Stimulated activated naive CD8-positive, alpha-beta T cell treated with anti-CD3 and anti-CD28 coated beads, Interleukin-15, Interleukin-2, amounts not matched to agents 100 U/mL and 50 U/mL, for 24 hours (primary cell): ENCODE measurements at regions not wholly inside any gene's neighbourhood (a gene's known extent, or its start where the extent isn't known, plus 50 kb on each side); places are given as distances from the start of the nearest gene placed in this dataset.

Source experiments
- ATAC-seq: fragments of 150-1000 bp; cut with Tn5 transposase; one replicate; pipeline ENCODE4 v1.10.0; 2021
- DNase-seq: peaks from one replicate; pipeline ENCODE4 v3.0.0; 2021

DNA sequence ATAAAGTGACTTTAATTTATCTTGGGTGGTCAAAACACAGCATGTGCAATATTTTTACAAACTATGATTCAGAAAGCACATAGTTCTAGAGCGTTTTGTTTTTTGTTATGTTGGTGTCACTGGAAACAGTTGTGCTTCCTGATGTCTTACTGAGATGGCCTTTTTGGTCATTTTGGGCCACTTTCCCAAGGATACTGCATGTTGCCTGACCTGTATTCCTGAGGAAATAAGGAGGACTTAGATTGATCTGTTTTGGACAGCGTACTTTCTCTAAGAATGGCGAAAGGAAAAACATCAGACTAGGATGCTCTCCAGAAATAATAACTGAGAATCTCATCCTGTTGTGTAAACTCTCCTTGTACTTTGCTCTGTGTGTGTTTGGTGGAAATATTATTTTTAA is 451.2 kb downstream of the USP25 start:
- no peak for DNase-seq

DNA sequence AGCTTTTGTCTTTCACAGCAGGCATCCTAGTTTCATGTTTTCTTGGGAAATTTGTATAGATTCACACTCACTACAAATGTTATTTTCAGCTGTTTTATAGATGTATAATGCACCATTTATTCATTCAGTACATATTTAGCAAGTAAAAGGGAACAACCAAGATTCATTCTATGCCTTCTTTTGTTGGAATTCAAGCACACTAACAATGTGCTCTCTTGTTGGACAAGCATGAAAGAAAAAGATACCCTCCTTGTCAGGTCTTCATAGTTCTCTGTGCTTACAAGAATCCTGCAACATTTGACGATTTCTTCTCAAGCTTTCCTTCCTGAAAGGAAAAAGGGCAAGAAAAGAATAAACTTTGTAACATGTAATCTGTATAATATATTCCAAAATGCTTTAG is 456.0 kb downstream of the USP25 start:
- DNase-seq (no peak), ATAC-seq (no peak)

More for the DNA sequence above, 451.2 kb downstream of the USP25 start:
- ATAC-seq, result no peak

DNA sequence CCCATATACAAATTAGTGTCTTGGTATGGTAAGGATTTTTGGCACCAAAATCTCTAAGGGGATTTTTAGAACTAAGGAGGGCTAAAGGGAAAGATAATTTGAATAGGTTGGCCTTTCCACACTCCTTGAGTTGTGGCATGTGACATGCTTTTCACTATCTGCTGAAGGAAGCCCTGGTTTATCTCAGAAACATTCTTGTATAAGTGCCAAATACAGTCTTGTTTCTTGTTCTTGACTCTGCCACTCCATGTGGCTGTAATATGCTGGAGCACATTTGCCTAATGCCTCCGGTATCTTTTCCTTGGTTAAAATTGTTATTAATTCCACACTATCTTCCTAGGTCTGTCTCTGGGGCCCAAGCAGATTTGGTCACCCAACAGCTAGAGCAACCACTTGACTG is 457.0 kb downstream of the USP25 start:
- ATAC-seq (no peak), DNase-seq (no peak)

DNA sequence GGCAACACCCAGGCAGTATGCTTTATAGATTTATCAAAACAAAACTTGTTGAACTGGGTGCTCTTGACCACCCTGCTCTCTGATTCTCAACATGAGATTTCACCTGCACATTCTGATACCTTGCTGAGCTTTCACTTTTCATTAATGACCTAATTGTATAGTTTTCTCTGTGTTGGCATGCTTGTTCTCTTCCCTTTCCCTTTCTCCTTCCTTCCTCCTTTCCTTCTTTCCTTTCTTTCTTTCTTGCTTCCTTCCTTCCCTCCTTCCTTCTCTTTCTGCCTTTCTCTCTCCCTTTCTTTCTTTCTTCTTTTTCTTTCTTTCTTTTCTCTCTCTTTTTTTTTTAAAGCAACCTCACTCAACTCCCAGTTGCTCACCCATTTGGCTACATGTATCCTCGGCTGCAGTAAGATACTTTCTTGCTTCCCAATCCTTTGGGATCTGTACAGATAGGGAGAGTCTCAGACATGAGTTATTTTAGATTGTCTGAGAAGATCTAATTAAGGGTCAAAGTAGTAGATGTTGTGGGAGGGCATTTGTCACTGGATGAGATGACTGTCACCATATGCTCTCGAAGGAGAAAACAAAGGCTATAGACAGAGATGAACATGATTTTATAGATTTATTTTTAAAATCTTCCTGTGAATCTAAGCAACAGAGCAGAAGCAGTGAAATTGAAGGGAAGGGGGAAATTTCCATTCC is 458.0 kb downstream of the USP25 start:
- ATAC-seq, result no peak
- DNase-seq, result no peak

DNA sequence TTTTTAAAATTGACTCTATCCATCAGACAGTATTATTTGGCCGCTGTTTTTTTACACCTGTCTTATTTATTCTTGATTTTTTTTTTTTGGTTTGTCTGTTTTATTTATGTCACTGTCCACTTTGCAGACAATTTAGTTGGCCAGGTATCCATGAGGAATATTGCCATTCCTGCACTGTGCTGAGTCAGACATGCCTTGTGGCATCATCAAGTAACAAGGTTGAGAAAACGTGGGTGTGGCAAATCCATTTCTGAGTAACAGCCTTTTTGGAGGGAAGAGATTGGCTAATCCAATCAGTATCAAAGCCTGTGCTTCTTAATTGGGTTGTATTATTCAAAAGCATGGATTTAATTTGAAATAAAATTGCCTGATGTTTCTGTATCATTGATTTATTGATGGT is 463.1 kb downstream of the USP25 start:
- ATAC-seq (no peak), DNase-seq (no peak)

DNA sequence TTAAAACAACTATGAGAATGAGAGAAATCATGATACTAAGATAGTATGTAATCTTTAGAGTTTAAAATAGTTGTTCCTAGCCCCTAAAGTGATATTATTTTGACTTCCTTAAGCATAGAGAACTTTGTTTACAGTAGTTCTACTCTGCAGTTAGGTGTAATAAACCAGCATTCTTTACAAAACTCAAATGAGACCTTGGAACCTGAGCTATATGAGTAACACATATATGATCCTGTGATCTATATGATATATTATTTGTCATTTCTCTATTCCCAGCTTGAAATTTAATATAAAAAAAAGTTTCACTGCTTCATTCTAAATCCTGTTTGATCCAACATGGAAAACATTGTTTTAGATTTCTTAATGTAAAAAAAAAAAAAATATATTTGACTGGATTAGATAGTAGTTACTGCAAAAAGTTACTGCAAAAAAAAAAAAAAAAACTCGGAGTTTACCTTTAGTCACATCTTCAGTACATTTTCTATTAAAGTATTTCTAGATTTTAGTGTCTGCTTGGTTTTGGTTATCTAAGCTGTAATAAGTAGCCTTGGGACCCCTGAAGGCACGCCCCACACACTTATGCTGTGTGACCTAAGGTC is 463.8 kb downstream of the USP25 start:
- ATAC-seq, result no peak

DNA sequence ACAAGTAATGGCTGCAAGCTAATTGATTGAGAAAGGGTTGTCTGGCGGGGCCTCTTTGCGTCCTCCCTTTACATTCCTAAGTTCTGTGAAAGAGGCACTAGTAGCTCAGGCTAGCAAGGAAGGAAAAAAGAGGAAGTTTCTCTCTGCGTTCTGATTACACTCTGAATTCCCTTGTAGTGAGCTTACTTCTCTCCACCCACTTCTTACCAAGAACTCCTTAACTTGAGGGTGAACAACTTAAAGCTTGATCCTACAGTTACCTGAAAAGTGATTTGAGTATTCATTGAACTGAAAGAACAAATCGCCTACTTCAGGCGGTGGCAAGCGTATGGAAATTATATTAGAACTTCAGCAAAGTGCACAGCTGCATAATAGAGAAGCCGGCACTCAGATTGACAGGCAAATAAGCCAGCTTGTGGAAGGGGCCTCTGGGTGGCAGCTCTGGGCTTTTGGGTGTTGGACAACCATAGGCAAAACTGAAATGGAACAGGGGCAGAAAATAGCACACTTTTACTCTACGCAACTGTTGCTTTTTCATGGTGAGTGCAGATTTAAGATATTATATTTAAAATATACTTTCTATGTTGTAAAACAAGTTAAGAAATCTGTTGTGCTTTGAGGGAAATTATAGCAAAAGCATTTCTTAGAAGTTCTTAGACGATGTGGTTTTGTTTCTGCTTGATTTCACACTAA is 464.5 kb downstream of the USP25 start:
- ATAC-seq (no peak), DNase-seq (peak; percentile 13)

More for the DNA sequence above, 463.8 kb downstream of the USP25 start:
- no peak for DNase-seq

DNA sequence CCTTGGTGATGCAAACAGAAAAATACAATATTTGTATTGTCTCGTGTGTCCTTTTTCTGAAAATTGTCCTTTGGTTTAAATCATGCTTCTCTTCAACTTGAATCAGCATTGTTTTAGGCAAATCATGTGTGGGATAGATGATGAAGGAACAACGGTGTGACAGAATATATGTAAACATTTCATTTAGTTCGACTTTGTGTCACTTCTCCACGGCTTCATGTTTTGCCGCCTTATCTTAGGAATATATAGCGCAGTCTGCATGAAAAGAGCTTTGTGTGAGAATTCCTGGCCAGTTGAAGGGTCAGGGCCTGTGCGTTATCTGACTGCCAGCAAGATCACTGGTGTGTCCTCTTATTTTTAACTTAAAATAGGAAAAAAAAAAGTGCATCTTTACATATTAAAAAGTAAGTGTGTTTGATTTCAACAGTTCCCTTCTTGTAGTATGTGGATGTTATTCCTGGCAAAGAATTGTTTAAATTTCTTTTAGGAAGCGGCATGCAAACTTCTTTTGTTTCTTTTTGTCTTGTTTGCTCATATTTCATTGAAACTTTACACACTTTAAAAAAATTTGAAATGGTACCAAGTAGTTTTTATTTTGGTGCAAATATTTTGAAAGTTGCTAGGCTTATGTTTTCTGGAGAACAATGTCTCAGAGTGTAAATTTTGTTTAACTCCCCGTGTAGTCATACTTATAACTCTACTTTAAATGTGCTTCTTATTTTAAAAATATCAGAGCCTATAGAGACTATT is 465.2 kb downstream of the USP25 start:
- ATAC-seq (no peak), DNase-seq (no peak)

DNA sequence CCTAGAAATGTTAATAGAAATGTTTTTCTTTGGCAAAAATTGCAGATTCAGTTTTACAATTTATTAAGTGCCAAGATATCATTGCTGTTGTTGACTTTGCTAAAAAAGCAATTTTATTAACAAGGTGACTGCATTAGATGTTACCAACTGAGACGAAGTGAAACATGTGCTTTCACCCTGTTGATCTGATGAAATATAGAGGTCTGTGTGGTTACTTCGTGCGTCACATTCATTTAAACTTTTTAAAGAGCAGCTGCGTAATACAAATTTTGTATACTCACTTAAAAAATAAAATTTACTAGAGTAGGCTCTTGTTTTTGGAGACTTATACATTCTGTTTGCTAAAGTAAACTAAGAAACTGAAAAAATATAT is 465.7 kb downstream of the USP25 start:
- no peak for ATAC-seq
- DNase-seq, result no peak

DNA sequence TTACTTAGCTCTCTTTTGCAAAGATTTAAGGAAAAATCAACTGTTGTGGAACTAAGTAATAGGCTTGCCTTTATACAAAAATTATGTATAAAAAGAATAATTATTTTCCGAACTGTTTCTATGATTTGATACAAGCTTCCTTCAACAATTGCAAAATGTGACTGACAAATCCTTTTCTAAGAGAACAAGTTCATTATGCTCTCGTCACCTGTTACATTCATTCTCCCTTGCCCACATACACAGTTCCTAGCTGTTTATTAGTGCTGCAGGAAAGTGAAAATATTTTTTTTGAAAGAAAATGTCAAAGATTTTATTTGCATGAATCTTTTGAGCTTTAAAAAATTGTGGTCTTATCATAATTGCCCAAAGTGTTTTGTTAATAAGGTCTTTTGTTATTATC is 466.2 kb downstream of the USP25 start:
- ATAC-seq (no peak), DNase-seq (no peak)

DNA sequence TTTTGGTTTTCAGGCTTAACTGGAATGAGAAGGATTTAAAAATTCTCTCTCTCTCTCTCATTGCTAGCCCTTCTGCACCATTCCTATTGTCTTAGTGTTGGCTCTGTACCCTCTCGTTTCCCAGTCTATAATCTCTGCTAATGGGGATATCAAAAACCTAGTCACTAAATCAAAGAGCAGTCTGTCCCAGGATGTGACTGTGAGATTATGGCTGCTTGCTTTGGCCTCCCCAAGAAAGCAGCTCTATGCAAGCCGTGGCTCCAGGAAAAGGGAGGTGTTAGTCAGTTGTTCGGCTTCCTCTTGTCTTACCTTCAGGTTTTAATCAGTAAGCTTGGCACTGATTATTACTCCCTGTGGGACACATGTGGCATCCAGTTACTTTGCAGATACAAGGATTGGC is 468.8 kb downstream of the USP25 start:
- ATAC-seq, result no peak
- no peak for DNase-seq

DNA sequence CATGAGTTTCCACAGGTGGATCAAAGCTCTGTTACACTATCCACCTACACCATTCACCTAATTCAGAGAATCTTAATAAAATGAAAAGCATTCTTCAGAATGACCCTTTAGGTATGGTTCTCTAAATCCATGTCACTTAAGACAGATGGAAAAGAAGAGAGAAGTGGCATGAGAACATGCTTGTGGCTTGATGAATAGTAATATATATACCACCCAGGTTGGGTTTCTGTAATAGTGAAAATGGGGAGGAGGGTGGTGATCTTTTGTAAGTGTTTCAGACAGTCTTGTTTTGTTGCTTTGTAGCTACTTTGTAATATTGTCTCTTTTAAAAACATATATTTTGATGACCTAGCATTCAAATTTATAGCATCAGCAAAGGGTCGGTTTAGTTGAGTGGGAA is 469.8 kb downstream of the USP25 start:
- DNase-seq, result no peak
- no peak for ATAC-seq

DNA sequence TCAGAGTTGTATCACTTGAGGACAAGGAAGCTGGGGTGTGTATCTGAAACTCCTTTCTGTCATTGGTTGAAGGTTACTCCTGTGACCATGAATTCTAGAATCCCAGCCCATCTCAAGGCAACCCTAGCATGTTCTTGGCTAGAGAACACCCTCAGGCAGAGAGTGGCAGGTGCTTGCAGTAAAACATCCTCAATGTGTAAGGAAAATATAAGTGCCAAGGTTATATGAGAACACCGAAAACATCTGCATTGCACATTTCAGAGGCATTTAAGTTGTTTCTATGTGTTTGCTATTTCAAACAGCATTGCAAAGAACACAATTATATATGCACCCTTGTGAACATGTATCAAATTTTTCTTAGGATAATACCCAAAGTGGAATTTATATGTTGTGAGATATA is 471.9 kb downstream of the USP25 start:
- ATAC-seq, result no peak

DNA sequence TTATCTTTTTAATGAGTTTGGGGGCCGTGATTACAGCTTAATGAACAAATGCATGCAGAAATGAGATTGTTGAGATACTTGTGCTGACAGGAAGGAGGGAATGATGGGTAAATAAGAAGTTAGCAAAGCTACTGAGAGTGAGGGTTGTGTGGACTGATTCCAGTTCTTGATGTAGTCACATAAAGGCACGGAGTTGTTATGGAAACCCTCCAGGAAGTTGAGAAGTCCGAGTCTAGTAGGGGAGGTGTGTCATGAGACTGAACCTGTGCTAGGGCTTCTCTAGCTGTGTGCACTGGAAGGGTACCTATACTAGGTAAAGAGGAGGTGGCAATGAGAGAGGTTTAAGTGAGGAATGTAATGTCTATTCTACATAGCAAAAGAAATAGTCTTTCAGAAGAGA is 475.7 kb downstream of the USP25 start:
- ATAC-seq, result no peak

More for the DNA sequence above, 471.9 kb downstream of the USP25 start:
- no peak for DNase-seq

DNA sequence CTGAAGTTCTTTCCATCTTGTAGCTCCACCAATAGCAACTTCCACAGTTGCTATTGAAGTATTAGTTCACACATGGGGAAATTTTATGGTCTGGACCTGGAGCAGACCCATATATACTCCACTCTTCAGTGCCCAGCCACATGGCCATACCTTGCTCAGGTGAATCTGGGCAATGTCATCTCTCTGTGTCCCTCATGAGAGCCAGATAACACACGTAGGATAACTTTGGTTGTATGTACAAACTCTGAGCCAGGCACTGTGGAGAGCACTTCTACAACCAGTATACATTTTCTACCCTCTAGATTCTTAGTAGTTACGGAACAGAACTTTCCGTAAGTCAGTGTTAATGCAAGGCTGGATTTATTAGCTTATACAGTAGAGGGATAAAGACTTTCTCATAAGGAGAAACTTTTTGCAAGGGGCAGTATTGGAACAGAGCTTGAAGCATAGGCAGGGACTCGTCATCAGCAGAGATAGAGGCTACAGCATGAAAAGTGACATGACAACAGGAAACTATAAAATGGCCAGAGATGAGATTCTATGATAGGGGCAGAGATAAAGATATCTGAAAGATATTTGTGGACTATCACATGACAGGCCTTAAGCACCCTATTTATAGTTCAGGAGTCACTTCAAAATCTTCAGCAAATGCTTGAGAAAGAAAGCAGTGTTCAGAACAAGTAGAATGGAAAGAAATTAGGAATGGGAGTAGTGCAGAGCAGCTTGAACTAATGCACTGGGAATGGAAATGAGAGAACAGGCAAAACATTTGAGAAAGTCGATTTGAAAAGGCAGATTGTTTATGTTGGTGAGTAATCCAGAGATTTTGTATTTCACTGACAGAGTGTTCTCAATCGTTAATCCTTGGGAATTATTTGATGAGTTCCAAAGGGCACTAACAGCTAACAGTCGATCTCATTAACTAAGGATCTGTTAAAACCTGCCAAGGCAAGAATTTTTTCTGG is 481.8 kb downstream of the USP25 start:
- ATAC-seq, result no peak
- no peak for DNase-seq

More for the DNA sequence above, 475.7 kb downstream of the USP25 start:
- DNase-seq, result no peak

DNA sequence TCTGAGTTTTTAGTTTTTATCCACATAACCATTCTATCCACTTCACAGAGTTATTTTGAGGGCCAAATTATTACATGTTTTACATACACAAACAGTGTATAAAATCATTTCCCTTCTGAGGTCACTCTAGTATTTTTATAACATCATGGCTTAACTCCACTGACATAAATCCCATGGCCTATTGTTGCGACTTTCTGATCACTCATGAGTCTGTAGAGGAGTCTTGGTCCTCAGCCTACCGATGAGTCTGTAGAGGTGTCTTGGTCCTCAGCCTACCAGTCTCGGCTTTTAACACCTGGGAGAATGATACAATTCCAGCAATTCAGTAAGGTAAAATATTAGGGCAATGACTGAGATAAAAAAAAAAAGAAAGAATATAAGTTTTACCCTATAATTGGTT is 483.7 kb downstream of the USP25 start:
- no peak for DNase-seq
- no peak for ATAC-seq

DNA sequence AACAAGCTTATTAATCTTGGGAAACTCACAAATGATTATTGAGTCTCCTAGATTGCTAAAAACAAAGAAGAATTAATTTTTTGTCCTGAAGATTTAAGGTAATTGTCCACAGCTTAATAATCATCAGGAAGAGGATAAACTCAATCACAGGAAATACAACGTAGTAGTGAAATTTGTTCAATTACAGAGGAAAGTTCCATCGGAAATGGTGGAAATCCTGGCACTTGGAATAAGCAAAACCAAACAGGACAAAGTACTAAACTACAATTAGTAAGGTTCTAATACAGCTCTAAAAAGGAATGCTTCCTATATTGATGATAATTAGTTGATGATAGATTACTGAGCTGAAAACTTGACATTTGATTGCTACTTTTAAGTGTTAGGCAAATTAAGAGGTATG is 485.4 kb downstream of the USP25 start:
- no peak for ATAC-seq
- no peak for DNase-seq

DNA sequence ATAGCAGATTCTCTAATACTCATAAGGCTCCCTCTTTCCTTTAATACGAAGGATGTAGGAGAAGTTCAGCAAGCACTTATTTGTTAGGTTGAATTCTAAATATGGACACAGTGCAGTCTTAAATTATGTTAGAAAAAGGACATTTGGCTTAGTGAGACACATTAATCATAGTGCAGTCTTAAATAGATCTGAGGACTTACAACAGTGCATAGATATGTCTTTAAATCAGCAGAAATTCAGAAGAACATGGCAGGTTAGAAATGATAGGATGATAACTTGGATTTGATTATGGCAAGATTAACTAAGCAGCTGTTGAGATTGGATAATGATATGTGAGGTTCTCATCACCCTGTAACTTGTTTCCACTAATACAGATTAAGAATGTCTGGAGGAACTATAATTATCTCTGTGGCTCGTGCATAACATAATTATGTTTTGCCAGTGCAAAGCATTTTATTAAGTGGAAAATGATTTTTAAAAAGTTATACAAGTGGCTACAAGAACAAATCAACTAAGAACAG is 485.9 kb downstream of the USP25 start:
- DNase-seq, result no peak
- ATAC-seq, result no peak

DNA sequence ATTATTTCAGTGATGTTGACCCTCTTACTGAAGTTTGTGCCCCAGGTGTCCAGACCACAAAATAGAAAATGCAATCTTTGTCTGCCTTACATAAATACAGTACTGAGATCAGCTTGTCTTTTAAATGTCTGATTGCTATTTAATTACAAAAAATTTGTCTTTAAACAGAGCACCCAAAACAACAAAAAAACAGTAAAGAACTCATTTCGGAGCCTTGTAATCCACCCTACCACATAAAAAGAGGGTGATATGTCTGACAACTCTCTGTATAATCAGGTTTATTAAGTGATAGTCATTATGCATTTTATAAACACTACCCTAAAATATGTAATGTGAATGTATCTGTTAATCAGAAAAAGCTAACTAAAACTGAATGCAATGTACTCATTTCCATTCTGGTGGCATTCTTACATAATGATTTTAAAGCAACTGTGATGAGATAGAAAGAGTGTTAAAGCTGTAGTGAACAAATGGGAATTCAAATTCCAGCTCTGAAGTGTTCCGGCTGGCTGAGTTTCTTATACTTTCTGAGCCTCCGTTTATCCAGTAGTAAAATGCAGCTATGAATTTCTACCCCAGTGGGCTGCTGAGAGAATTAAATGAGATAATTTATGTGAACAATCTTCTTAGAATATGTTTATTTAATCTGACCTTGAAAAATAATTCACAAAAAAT is 486.6 kb downstream of the USP25 start:
- ATAC-seq, result no peak
- no peak for DNase-seq

DNA sequence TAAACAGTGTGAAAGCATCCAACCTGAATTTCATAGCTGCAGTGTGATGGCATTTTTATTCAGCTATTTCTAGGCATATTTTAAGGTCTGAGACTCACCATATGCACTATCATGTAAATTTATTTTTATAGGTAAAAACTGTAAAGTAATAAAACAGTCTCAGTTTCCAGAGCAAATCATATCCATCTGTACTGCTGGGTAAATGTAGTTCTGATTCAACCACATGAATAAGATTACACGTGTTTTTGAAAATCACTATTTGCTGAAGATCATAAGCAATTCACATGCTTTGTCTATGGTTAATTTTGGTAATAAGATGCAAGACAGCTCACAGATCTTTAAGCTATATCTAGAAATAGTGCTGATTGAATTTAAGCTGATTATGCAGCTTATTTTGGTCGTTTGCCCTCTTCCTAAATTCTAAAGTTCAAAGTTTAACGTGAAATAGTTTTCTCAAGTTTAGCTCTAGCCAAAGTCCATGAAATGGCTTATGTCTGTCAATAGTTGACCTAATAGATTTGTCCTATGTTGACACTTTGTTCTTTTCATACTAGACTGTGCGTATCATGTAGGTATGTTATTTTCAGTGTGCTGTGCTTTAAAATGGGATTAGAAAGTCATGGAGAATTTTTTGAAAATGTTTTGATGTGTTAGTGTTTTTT is 489.0 kb downstream of the USP25 start:
- ATAC-seq (no peak), DNase-seq (no peak)
